Stimulated activated naive CD4-positive, alpha-beta T cell treated with Interleukin-2 at 50 U/mL for 16 hours (primary cell): ENCODE measurements at regions not wholly inside any gene's neighbourhood (a gene's known extent, or its start where the extent isn't known, plus 50 kb on each side); places are given as distances from the start of the nearest gene placed in this dataset.

Experiments
- DNase-seq: peaks from one replicate; lab custom pipeline; 2025; lab: John Stamatoyannopoulos, UW

DNA sequence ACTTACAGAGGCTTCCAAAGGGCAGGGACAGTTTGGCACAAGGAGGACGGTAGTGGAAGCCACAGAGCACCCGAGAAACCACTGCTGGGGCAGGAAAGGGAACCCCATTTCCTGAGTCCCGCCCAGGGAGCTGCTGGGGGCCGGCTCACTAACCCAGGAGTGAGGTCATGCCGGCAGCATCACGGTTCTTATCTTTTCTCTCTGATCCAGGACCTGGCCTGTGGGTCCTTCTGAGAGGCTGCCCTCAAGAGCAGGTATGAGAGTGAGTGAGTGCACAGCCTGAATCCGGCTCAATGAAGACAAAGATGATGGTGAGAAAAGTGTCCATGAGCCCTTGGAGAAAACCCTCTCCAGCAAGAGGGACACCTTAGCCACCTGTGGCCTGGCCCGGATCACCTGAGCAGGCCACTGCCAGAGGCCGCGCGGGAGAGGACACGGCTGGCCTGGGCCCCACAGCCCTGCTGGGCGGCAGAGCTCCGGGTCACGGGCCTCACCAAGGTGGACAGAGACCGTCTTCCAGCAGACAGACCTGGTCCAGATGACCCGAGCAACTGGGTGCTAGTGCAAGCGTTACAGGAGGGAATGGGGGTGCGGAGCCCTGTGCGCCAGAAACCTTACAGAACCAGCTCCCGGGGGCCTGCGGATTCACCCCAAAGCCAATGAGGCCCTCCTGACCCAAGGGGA lies 94.9 kb downstream of the RIPK4 start:
- DNase-seq: no peak

DNA sequence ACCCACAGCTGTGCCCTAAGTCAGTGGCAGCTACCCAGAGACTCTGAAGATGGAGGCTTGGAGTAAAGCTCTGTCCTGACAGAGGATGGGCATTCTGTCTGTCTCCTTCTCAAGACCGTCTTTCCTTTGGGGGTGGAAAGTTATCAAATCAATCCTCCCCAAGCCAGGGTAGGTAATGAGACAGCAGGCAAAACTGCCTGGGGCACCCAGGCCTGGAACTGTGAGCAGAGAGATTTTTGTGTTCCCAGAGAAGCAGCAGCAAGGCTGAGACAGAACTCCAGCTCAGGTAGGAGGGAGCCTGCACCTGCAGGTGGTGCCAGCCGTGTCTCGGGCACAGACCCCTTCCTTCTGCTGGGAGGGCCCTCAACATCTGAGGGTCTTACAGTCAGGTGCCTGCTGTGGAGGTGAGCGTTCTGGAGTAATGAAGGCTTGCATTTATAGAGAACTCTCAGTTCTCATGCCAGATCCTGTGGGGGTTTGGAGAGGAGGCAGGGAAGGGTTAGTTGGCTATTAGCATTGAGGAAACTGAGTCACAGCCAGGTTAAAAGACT lies 95.6 kb downstream of the RIPK4 start:
- no peak for DNase-seq

DNA sequence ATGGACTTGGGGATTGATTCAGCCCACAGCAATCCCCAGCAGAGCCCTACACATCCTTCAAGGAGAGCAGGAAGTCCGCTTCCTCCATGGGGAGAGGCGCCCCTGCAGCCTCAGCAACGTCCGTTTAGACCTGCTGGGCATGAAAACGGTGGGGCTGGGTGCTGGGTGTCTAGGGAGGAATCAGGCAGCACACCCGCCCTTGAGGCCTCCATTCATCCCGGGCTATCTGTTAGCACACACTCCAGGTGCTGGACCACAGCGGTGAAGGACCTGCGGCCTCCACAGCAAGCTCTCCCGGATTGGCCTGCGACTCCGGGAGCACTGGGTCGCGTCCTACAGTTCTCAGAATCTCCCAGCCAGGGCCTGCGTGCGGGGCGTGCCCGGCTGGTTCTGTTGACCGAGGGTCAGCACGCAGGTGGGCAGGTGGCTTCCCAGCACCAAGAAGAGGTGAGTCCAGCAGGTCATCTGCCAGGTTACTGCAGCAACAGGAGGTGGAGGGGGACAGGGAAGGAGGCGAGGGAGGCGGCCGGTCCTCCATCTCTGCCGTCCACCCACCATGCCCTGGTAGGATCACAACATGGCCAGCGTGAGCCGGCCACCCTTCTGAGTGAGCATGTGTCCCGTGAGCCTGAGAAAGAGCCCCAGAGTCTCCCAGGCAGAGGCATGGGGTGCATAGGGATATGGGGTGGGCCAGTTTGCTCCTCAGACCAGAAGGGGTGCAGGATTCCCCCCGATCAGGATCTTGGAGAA lies 96.6 kb downstream of the RIPK4 start:
- no peak for DNase-seq

DNA sequence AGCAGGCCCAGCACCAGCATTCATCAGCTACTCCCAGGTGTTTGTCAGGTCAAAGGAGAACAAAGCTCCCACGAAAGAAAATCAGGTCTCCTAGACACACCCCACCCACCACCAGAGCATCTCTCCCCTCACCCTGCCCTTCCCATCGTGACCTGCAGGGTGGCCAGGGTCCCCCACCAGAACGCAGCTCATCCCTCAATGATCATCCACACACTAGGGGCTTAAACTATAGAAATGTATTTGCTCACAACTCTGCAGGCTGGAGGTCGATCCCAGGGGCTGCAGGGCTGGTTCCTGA lies 97.4 kb downstream of the RIPK4 start:
- no peak for DNase-seq

DNA sequence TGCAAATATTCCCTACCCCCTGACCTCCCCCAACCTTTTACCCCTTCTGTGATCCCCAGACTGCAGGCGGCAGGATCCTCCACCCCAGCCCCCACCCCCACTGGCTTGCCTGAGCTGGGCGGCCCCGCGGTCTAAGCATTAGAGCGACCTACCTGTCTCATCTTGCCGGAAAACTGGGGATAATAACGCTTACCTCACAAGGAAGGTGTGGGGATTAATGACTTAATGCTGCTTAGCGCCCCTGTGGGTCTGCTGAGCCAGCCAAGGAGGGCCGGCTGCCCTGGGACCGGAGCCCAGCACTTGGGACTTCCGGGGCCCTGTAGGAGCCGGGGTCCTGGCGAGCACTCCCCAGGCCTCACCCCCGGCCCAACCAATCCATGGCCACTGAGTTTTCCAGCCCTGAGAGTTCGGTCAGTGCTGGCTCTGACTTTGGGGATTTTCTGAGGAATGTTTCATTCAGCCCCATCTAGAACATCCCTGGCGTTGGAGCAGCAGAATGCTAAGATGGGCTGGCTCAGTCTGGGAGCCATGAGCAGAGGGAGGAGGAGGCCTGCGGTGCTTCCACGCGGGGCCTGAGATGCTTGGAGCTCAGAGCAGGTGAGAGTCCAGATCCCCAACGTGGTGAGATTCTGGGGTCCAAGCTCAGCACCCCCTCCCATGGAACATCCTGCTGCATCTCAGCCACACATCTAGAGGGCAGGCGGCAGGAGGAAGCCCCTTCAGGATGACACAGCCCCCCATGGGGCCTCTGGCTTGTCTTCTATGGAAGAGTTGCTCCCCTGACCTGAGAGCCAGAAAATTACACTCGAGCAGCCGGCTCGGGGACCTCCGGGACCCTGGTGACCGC lies 97.9 kb downstream of the RIPK4 start:
- DNase-seq: no peak

DNA sequence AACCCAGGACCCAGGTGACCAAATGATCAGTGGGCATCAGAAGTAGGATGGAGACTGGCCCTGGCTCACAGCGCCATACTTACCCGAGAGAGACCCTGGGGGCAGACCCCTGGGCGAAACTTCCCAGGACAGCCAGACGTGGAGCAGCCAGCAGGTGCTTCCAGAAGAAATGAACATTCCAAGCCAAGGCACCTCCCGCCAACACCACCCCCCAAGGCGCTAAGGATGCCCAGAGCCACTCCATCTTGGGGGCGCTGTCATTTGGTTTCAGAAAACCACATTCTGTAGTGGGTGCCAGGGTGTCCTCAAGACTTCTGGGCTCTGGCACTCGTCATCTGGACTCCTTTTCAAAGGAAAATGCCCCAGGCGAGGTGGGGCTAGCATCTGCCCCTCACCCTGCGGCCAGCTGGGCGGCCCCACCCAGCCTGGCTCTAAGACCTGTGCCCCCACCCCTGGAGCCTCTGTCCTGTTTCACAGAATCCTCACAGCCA lies 98.8 kb downstream of the RIPK4 start:
- no peak for DNase-seq

DNA sequence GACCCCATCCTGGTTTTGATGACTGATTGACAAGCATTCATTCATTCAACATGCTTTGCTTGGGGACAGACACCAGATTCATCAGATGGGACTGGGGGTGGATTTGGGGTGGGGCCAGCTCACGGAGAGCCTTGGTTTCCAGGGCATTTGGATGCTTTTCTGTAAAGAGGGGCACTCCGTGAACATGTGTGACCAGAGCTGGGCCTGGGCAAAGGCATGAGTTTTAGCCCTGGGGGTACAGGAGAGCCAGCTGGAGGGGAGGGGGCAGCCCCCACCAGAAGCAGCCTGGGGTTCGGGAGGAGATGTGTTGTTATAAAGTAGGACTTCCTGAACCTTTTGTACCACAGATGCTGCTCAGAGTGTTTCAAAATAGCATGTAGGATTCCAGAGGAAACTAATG lies 99.7 kb downstream of the RIPK4 start:
- no peak for DNase-seq

DNA sequence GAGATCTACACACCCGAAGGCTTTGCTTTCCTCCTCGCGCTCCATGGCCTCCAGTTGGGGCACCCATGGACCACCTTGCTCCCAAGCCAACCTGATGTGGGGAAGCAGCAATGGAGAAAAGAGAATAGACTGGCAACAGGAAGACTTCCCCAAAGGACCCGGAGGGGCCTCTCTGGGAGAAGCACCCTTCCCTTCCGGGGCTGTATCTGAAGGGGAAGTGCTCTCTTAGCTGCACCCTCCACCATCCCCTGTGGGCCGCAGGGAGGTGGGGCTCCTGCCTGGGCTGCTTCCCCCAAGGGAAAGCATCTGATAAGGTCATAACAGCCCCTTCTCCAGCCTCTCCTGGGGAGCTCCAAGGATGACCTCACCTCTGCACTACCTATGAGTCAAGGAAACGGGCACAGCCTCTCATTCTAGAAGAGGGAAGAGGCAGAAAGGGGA lies 100.2 kb downstream of the RIPK4 start:
- no peak for DNase-seq

DNA sequence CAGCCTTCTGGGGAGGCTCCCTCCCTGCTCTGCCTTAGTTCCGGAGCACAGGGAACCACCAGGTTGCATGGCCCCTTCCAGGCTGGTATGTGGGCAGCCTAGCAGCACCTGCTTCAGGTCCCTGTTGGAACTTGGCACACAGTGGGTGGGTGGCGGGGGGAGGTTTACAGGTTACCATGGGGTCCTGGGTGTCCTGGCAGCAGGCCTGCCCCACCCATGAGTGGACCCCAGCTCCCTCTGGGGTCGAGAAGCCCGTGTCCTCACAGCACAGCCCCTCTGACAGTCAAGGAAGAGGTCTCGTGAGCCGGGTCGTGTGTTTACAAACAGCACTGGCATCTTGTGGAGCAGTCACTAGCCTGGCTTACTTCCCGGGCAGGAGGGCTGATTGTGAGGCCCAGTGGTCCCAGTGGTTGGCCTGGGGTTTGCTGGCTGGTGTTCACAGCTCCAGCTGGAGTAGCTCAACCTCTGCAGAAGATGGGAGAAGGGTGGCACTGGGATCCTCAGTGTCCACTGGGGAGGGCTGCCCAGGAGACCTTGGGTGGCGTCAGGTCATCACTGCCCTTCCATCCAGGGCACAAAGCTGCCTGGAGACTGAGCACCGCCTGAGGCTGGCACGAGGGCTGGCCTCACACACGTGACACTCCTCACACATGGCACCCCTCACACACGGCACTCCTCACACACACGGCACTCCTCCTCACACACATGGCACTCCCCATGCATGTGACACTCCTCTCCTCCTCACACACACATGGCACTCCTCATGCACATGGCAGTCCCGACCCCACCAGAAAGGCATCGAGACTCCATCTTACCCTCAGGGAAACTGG lies 100.9 kb downstream of the RIPK4 start:
- DNase-seq: no peak

DNA sequence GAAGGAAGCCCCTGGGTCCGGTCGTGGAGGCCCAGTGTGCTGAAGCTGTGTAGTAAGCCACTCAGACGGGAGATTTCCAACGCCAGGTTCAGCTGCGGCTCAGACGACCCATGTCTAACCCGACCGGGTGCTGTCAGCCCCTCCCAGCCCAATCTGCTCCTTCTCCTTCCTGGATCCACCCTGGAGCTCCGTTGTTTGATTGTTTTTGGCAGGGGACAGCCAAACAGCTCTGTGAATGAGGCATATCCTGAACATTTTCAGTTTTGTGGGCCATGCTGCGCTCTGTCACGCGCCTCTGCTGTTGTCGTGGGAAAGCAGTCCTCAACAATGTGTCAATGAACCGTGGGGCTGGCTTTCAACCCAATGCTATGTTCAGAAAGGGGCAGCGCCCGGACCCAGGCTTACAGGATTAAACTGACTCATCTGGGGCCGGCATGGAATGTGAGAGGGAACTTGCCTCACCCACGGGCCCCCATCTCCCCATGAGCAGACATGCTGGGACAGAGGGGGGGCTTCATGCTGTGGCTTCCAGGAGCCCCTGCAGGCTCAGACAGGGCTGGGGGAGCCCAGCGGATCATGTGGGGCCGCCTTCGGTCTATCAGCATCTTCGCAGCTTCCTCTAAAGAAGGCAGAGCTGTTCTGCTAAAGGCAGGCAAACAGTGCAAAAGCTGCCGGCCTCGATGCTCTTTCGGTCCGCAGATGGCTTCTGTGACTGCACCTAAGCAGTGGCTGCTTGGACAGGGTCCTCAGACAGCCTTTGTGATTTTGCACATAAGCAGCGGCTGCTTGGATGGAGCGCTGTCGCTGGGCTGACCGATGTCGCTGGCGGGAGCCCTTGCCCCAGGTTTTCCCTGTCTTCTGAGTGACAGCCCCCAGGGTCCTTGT lies 101.7 kb downstream of the RIPK4 start:
- no peak for DNase-seq

DNA sequence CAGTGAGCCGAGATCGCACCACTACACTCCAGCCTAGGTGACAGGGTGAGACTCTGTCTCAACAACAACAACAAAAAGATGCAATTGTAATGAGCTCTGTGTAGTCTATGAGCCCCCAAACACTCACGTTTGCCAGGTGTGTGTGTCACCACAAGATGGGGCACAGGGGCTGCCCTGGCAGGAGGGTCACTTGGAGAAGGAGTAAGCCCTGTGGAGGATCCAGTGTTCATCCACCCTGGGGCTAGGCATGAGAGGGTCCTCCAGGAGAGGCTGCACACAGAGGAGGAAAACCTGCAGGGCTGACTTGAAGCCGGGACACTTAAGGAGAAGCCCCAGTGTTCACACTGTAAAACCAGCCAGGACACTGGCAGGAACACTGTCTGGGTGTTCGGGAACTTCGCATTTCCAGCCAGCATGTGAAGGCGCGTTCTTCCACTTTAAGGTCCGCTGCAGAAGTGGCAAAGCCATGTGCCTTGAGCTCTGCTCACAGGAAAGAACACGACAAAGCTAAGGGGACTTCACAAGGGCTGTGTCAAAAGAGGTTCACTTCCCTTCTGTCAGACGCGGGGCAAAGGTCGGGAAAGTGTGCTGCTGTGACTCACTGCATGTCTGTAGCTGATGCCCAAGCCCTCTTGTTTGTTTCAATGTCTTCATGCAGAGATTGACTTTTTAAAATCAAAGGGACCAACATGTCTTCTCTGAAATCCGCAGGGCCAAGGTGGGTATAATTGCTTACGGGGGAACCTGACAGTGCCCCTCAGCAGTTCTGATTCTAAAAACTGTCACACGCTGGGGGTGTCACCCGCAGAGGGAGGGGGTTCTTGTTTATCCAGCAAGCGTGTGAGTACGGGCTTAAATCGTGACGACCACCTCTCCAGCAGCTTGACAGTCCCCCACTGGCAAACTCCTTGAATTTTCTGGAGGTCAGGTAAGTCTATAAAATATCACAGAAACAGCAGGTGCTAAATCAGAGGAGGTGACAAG lies 102.8 kb downstream of the RIPK4 start:
- DNase-seq: no peak

DNA sequence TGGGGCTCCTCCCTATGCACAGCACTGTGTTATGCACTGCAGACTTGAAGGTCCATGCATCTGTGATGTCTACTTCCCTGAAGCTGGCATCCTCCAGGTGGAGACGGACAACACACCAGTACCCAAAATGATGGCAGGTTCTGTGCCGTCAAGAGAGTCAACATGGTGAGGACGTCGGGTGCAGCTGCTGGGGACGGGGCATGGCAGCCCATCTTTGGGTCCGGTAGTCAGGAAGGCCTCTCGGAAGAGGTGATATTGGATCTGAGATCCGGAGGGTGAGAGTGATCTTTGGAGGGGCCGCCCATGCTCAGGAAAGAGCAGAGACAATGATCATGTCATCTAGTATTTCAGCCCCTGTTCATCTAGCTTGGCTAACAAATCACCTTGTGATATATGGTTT lies 104.1 kb downstream of the RIPK4 start:
- DNase-seq: no peak

DNA sequence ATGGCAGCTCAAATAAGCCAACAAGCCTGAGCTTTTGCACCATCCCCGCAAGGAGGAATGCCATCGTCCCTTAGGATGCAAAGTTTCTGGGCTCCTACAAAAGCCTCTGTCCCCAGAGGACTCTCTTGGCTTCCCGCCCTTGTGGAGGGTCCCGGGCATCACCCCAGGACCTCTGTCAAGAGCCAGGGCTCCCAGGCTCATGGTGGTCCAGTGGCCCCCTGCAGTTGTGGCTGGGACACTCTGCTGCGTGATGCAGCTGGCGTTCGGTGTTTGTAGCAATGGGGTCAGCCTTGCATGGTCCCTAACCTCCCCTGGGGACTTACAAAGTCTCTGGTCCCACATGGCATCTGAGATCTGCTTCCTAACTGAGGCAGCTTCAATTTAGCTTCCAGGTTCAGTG lies 104.7 kb downstream of the RIPK4 start:
- DNase-seq: no peak

DNA sequence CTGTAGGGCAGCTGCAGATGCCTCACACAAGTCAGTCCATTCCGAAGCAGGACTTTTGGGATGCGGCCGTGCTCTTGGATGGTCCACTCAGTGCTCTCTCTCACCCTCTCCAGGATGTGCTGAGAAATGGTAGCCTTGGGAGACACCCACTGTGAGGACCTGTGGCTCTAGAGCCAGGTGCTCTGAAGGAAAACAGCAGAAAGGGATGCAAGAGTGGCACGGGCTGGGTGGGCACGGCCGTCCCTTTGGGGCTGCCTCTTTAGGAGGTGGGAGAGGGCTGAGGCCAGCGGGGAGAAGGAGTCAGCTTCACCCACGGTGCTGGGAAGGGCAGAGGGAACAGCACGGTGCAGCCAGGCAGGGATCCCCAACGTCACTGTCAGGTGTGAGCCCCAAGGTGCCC lies 106.1 kb downstream of the RIPK4 start:
- DNase-seq: no peak

DNA sequence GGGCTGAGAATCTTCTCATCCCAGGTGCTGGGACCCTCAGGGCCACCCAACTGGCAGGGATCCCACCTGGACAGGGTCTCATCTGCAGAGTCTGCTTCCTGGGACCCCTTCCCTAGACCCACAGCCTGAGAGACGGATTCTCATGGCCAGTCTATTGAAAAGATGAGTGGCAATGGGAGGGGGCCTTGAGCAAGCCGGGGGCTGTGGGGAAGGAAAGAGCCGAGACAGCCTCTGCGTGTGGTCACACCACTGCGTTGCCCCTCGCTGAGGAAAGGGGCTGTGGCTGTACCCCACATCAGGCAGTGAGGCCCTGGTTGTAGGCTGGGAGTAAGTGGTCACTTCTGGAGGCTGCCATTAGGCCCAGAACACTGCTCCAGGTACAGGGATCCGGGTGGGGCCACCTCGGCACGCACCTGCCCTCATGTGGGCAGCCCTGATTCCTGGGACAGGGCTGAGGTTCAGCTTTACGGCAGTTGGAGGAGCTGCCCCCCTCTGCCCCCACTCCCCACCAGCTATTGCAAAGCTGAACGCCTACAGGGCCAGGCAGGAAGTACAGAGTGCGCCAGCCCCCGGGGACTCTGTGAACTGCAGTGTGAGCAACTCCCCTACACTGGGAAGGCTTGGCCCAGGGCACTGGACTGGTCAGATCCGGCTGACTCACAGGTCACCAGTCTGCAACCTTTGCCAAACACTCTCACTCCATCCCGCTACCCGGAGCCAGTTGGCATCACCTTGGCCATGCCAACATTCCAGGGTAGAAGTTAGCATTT lies 106.9 kb downstream of the RIPK4 start:
- DNase-seq: no peak

DNA sequence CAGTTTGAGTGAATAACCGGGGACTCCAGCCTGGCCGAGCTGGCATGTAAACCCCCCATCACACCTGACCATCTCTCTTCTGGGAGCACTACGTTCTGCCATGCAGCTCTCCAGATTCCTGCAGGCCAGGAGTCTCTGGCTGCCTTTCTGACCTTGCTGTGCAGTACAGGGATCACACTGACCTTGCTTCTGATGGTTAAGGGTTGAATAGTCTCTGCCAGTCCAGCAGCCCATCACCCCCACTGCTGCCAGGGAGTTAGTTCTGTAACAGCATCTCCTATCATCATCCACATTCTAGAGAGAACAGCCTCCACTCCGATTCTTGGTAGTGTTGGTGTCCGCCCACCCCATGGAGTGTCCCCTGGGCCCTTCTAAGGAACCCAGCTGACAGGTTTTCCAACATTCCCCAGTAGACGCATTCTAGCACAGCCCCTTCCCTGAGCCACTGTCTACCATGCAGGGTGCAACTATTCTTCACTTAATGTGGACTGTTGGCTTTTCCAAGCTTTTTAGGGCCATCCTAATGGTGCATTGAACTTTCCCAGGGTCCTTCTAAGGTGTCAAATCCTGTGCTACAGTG lies 109.8 kb downstream of the RIPK4 start:
- no peak for DNase-seq

DNA sequence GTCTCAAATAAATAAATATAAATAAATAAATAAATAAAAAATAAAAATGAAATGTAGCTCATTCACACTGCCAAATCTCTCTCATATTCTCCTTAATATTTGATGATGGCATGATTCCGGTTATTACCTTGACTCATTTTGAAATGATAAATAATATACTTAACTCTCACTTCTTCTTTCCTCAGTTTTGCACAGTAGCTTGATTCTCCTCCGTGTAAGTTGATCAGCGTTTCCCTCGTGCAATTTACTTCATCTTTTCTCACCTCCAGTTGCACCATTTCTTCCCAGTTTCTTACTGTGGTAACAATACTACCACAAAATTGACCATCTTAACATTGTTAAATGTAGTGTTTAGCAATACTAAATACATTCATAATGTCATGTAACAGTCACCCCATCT lies 111.6 kb downstream of the RIPK4 start:
- DNase-seq: no peak

DNA sequence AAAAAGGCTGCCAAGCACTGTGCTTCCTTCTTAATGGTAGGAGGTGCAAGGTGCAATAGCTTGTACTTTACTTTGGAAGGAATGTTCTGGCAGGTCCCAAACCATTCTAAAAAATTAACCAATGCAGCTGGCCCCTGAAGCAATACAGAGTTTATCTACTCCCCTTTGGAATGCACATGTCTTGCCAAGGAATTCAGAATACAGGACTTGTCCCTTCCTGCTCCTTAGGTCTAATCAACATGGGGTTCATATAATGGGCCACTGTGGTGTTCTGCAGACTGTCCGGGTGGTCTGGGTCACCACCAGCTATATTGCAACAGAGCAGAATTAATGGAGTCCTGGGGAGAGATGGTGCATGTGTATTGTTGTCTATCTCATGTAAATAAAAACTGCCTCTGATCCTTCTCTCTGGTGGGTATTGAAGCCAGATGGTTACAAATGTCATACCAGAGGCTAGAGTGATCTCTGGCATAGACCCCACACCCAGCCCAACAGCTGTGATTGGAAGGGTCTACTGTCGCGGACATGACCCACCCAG lies 112.8 kb downstream of the RIPK4 start:
- no peak for DNase-seq
